ENCODE measurements at regions not wholly inside any gene's neighbourhood (a gene's known extent, or its start where the extent isn't known, plus 50 kb on each side); places are given as distances from the start of the nearest gene placed in this dataset.

DNA sequence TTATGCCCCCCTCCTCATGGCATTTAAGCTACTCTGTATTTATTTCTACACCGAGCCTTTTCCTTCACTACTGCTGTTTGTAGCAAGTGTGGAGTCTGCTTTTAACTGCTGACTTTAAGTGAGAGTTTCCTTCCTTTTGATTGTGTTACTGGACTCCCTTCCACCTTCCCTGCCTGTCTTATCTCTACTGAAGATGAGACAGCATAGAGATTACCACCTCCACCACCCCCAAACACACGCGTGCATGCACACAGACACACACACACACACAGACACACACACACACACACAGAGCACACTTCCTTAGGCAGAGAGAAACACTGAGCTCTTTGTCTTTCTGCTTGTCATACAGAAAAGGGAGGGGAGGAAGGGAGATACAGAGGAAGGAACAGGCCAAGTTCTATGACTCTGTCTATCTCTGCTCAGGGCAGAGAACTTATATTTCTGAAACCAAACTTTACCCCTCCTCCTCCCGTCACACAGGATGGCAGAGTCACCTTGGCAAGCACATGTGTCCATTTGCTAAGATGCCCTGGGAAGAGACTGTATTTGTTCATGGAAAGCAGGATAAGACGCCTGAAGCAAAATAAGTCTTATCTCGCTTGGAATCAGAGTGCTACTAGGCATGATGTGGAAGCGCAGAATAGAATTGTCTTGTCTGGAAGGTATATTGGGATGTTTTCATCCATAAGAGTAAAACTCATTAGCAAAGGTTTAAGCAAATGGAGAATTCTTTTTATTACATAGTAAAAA, 81.8 kb upstream of the CAV2 start:
- ATAC-seq: peak; percentile 34
- no peak for DNase-seq (ENCODE audit: low spot score)

DNA sequence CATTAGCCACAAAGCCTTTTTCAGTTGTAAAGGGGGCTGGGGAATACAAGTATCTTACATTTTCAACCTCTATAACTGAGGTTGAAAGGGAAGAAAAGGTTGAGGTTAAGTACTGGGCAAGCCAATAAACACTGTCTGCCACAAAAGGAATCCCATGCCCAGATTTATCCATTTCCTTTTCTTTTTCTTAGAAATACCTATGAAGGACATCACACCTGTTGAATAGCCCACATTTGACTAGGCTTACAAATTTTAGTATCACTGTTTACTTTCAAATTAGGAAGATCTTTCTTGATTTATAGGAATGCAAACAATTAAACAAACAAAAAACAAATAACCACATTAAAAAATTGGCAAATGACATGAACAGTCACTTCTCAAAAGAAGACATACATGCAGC, 81.0 kb upstream of the CAV2 start:
- no peak for ATAC-seq
- no peak for DNase-seq (ENCODE audit: low spot score)

DNA sequence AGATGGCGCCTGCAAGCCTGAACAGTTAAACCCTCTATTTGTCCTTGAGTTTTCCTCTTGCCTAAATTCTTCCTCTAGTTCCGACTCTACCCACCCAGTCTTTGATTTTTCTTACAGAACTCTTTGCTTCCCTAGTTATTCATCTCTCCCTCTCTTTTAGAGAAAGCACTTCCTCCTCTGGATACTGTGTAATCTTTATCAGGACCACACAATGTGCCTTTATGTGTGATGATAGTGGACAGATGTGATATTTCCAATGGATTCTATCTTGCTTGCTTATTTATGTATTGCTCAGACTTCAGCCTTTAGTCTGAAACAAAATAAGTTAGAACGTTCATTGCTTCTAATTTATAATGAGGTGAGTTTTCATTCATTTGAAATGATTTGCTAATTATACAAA, 79.5 kb upstream of the CAV2 start:
- ATAC-seq (no peak), DNase-seq (ENCODE audit: low spot score) (no peak)

DNA sequence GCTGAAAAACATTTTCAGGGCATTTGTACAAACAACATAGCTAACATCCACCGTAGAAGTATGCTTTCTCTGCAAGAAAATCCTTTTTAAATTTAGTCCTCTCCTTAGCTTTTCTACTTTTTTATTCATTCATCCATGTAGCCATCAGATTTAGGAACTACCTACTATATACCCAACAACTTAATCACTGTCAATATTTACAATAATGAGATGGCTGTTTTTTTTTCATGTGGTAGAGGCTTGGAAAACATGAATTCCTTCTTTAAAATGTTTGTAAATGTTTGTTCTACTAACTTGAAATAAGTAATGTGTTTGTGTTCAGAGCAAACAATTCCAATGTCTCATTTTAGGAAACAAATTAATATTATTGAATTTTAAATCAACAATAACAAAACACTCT, 78.2 kb upstream of the CAV2 start:
- ATAC-seq (no peak), DNase-seq (ENCODE audit: low spot score) (no peak)

DNA sequence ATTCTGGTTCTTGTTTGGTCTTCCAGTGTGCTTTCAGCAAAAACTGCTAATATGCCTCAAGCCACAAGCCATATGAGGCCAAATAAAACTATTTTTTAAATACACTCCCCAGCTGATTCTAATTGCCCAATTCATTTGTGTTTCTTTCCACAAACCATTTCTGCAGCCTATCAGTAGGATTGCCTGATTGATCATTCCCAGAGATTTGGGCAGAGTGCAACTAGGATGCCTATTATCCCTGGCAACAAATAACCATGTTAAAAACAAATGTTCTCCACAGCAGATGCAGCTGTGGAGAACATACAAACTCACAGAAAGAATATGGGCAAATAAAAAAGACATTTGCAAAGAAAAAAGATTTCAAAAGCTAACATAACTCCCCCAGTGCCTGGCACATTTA, 76.9 kb upstream of the CAV2 start:
- no peak for DNase-seq (ENCODE audit: low spot score)
- no peak for ATAC-seq

DNA sequence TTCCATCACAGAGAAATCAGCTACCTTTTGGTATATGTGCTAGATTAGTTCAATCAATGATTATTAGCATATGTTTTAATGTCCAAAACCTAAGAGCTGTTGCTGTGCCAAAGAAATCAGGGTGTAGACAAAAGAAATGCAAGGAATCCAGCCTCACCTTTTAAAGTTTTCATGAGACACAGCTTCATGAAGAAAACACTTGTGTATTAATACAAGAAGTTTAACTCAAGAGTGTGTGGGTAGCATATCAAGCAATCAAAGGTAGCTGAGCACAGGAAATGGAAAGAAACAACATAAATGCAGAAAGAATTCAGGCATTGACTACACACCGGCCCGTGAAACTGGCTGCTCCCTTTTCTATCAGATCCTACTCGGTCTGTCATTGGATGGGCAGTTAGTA, 76.0 kb upstream of the CAV2 start:
- DNase-seq (ENCODE audit: low spot score) (no peak), ATAC-seq (no peak)

DNA sequence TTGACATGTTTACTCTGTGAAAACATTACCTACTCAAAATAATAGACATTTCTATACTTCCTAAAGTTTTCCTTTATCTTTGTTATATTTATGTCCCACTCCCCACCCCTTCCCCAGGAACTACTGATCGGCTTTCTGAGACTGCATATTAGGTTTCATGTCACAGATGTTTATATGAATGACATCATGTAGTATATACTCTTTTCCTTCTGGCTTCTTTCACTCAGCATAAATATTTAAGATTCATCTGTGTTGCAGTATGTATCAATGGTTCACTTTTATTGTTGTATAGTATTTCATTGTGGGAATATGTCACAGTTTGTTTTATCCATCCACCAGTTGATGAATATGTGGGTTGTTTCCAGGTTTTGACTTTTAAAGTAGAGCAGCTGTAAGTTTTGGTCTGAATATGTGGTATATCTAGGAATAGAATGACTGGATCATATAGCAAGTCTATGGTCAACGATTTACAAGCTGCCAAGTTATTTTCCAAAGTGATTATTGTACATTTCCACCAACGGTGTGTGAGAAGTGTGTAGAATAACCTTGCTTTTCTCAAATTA, 73.8 kb upstream of the CAV2 start:
- DNase-seq (ENCODE audit: low spot score): no peak
- ATAC-seq: no peak

DNA sequence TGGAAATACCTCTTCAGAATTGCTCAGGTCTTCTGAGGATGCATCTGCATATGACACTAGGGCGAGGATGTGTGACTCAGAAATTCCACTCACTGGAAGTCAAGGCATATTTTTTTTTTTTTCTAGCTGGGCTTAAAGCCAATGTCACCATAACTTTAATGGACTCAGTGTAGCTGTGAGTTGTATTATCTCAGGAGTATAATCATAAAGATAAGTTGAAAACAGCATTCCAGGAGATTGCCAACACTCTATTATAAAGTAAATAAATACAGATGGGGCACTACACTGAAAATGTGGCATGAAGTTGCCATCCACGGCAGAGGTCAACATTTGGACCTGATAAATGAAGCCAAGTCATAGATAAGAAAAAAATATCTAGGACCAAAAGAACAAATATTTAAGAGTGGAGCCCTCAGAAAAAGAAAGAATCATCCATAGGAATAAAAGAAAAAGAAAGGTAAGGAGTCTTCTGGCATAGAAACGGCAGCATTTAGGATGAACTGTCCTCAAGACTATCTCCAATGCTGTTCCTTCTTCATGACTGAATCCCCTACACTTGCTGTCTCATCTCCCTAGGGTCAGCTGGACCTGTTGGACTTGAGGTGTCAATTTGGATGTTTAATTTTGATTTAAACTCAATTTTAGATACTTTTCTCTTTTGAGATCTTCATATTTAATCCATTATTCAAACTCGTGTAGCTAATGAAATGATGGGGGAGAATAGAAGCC, 72.9 kb upstream of the CAV2 start:
- ATAC-seq (peak; percentile 15), DNase-seq (ENCODE audit: low spot score) (no peak)

DNA sequence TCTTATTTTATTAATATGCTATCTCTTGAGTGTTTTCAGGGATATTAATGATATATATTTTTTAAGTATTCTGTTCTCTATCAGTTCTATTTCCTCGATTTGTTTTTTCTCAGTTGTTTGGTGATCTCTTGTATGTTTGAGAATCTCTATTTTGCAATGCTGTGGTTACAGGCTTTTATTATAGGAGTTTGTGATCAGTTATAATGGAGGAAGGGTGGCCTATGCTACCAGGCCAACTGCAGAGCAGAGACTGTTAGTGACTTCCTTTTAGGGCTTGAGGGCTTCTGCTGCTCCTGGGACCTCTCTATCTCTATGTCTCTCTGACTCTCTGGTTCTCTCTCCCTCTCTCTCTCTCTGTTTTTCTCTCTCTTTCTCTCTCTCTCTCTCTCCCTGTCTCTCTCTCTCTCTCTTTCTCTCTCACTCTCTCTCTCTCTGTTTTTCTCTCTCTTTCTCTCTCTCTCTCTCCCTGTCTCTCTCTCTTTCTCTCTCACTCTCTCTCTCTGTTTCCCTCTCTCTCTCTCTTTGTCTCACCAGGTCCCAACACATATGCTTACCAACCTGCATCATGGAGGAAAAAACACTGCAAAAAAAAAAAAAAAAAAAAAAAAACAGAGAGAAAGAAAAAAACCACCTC, 69.4 kb upstream of the CAV2 start:
- DNase-seq (ENCODE audit: low spot score) (no peak), ATAC-seq (no peak)

DNA sequence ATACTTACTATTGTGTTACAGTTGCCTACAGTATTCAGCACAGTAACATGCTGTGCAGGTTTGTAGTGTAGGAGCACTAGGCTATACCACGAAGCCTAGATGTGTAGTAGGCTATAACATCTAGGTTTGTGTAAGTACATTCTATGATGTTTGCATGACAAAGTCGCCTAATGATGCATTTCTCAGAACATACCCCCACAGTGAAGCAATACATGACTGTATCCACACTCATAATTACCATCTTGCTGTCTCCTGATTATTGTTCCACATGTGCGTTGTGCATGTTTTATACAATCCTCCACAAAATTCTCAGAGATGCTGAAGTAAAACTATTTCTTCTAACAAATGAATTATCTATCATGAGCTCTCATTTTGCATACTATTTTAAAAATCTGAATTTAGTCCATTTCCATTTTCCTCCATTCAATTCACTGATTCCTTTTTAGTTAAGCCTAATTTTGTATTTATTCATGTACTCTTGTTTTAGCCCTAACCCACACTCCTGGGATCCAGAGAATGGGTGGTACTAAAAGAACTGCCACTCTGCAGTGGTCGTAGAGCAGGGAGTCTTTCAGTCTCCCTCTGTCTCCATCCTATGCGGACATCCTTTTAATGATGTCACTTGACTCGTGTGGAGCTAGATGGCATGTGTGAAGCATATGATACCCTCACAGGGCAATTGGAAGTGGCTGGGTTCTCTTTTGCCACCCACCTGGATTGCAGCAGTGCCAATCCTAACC, 67.6 kb upstream of the CAV2 start:
- ATAC-seq (no peak), DNase-seq (ENCODE audit: low spot score) (no peak)

DNA sequence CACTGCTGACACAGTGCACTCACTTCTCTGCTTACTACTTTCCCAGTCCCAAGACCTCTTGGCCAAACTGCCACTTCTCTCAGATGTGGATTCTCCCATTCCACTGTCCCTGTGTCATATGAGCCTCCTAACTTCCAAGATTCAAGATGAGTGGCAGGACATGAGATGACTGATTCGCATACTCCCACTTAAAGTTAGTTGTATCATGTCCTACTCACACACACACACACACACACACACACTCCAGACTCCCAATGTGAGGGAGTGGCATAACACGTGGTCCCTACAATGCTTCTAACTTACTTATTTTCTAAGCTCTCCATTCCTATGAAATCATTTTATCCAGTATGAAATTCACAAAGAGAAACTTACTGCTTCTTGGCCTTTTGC, 67.0 kb upstream of the CAV2 start:
- ATAC-seq: no peak
- no peak for DNase-seq (ENCODE audit: low spot score)

DNA sequence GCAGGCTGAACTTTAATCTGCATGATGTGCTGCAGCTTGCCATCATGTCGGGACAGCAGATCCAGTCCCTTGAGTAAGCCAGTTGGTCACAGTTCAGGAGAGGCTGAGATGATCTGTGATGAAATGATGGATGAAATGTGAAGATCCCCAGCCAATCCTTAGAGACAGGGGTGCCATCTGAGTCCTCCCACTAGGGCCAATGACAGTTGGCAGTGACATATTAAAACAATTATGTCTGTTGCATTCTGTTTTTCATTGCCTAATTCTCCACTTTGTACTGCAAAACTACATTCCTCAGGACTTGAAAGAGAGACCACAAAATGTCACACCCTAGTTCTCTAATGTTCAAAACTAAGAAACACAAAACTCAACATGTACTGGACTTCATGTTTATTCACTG, 66.3 kb upstream of the CAV2 start:
- ATAC-seq: no peak
- no peak for DNase-seq (ENCODE audit: low spot score)

DNA sequence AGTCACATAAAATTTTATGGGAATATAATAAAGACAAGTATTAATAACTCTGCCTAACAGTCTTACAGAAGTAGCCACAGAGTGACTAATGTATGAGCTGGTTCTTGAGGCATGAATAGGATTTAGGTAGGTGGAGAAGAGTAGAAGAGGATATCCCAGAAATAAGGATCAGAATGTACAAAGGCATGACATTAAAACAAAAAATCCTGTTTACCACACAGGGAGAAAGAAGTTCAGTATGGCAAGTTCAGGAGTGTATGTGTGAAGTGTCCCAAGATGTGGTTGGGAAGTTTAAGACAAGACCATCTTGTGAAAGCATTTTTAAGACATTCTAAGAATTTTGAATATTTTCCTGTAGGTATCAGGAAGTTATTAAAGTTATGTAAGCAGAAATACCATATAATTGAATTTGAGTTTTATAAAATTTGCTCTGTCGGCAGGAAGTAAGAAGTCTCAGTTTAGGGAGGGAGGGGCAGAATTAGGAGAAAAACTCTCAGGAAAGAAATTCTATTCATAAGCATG, 64.7 kb upstream of the CAV2 start:
- no peak for ATAC-seq
- no peak for DNase-seq (ENCODE audit: low spot score)

DNA sequence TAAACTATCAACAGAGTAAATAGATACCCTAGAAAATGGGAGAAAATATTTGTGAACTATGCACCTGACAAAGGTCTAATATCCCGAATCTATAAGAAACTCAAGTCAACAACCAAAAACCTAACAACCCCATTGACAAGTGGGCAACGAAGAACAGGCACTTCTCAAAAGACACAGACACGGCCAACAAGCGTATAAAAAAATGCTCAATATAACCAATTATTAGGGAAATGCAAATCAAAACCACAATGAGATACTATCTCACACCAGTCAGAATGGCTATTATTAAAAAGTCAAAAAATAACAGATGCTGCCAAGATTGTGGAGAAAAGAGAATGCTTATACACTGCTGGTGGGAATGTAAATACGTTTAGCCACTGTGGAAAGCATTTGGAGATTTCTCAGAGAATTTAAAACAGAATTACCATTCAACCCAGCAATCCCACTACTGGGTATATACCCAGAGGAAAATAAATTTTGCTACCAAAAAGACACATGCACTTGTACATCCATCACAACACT, 63.2 kb upstream of the CAV2 start:
- DNase-seq (ENCODE audit: low spot score) (no peak), ATAC-seq (no peak)

DNA sequence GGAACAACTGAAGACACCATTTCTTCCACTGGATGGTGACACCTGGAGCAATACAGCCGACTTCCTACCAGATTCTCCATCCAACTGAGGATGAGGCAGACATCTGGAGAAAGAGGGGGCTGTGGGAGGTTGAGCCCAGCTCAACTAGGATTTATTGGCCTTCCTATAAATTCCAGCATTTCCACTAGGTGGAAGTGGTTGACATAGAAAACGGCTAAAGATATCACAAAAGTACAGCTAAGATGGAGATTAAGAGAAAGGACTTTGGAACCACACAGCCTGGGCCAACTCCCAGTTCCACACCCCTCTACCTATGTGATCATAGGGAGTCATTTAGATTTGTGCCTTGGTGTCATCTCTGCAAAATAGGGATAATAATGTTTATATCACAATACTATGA, 61.3 kb upstream of the CAV2 start:
- ATAC-seq (peak; percentile 89), DNase-seq (ENCODE audit: low spot score) (no peak)

DNA sequence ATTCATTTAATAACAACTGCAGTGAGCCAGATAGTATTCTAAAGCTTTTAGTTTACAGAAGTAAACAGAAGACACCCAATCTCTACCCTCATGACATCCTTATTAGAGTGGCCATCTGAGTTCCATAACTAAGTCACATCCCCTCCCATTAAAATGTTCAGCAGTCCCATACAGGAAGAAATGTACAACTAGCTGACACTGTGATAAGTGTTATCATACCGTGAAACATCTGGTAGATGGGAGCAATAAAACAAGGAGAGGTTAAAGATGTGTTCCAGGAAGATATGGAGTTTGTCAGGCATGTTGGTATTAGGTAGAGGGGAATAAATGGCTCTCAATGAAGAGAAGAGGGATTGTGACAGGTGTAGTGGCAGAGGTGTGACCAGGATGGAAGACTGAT, 60.5 kb upstream of the CAV2 start:
- ATAC-seq: no peak
- no peak for DNase-seq (ENCODE audit: low spot score)

DNA sequence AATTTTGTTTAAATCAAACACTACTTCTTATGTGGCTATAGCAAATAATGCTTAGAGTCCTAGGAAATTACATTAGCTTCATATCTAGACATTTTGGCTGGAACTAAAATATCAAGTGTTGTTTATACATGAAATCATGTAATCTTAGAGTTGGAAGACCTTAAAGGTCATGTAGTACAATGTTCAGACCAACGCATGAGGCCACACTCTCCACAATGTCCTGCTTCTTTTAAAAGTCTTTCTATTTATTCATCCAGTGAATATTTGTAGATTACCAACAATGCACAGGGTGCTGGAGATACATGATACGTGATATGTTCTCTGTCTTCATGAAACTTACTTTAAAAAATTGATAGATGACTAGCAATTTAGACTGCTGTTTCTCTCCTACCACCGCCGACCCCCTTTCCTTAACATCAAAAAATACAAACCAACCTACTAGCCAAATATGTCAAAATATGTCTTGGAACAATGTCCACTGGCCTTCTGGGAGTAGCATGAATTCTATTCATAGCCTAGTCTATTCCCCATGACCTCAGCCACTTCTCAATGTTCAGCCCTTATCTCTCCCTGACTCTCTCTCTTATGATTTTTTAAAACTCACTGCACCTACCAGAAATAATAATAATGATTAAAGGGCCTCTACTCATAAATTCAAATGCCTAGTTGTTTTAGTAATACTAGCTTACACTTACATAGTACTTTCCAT, 59.5 kb upstream of the CAV2 start:
- no peak for ATAC-seq

DNA sequence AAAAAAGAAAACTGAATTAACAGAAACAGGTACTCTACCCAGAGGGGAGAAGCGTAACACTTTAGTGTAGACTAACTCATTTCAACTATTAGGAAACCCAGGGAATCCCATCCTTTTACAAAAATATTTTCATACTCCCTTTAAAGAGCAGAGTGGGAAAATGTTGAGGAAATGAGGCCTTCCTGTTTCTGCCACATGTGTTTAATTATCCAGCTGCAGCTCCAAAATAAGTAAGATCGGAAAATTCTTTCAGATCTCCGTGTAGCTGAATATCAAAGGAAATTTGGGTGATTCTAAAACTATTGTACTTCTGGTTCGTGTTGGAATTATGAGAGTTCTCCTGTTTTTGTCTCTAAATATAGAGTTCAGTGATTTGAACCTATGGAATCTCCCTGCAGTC, 58.0 kb upstream of the CAV2 start:
- DNase-seq (ENCODE audit: low spot score) (no peak), ATAC-seq (no peak)

More for the DNA sequence above, 59.5 kb upstream of the CAV2 start:
- DNase-seq (ENCODE audit: low spot score): no peak

DNA sequence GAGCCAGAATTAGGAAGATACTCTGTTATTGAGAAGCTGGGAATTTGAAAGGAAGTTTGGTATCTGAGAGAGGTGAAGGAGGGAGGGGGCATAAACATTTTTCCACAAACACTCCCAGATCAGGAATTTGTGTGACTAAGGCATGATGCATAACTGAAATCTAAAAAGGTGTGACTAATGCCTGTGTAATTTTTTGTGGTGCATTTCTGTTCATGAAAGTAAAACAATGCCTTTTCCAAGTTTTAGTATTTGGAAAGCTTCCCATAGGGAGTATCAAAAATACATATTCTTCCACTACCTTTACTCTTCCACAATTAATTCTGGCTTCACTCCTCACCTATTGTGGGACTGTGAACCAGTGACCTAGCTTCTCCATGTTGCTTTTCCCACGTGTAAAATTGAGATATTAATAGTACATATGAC, 56.4 kb upstream of the CAV2 start:
- DNase-seq (ENCODE audit: low spot score): no peak
- ATAC-seq: no peak

DNA sequence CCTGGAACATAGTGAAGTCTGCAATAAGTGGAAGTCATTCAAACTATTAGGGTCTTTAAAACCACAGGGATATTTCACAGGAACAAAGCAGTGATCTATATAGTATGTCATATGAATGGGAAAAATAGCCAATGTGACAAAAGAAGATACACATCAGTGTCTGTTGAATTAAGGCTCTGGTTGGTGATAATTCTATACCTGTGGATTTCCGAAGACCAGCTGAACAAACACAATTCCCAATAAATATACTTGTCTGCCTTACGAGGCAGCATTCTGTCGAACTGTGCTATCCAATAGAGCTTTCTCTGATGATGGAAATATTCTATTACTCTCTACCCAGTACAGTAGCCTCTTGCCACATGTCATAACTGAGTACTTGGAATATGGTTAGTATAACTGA, 55.9 kb upstream of the CAV2 start:
- no peak for DNase-seq (ENCODE audit: low spot score)
- no peak for ATAC-seq

Measured in left lobe of liver (tissue), 2 donors.